NCI-H748 (cell line): ENCODE measurements at regions not wholly inside any gene's neighbourhood (a gene's known extent, or its start where the extent isn't known, plus 50 kb on each side); places are given as distances from the start of the nearest gene placed in this dataset.
A peak's percentile ranks its signal among the peaks of the same experiment; 100 is the strongest.
"Not testable (repeated sequence)": the region's sequence is repeated elsewhere in the genome, so short reads cannot be mapped to it uniquely, and the experiment has no call there.

Experiments
- DNase-seq: peaks from one replicate; lab custom pipeline; 2025; ENCODE audit not compliant: unreplicated experiment; lab: John Stamatoyannopoulos, UW

- peak; percentile 26 for DNase-seq
These were observed 502.2 kb upstream of the LMCD1 start for GRCh38 chr3:7999384-7999783.

GRCh38 chr3:8001307-8001706 is 500.3 kb upstream of the LMCD1 start:
- DNase-seq, result no peak

GRCh38 chr3:8001712-8002111 is 499.9 kb upstream of the LMCD1 start:
- no peak for DNase-seq

DNA sequence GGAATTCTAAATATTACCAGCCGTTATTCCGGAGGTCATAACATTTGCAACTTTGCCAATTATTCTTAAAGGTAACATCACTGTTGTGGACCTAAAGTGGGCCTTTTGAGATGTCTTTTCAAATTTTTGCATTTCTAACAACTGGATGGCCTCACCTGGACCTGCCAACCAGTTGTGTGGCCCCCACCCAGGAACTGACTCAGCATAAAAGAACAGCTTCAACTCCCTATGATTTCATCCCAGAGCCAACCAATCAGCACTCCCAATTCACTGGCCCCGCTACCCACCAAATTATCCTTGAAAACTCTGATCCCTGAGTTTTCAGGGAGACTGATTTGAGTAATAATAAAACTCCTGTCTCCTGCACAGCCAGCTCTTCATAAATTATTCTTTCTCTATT is 489.7 kb upstream of the LMCD1 start:
- DNase-seq, result no peak

GRCh38 chr3:8020047-8020841 is 481.4 kb upstream of the LMCD1 start:
- DNase-seq, result no peak

DNA sequence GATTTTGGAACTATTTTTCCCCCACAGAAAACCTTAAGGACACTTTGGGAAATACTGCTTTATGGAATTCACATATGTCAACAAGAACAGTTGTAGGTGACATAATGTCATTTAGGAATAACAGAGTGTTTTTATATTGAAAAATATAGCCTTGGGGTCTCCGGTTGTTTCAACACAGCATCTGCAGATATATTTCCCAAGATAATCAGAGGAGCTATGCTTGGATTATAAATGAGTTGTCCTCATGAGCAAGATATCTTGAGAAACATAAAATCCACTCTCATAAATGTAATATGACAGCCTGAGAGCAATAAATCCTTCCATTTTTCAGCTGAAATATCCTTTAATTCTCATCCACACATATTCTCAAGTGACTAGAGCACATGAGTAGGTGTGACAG is 473.7 kb upstream of the LMCD1 start:
- DNase-seq, result no peak

DNA sequence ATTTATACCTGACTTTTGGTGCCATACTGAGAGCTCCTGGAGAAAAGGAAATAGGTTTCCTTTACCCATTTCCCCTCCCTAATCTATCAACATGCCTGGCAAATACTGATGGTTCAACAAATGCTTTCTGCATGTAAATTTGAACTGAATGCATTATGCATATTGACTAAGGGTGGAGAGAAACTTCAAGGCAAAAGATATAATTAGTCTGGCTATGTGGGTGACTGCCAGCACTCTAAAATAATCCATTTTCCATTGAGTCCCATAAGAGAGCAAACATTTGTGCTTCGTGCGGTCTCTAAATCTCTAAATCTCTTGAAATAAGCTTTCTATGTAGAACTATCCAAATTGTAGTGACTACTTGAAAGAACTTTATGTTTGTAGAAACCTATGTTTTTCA is 451.3 kb upstream of the LMCD1 start:
- no peak for DNase-seq

- no peak for DNase-seq
These were observed 449.0 kb upstream of the LMCD1 start for GRCh38 chr3:8052659-8053058.

GRCh38 chr3:8068135-8068534 is 433.5 kb upstream of the LMCD1 start:
- not testable (repeated sequence) for DNase-seq

- DNase-seq, result no peak
These were observed 432.2 kb upstream of the LMCD1 start for GRCh38 chr3:8069471-8069870.

GRCh38 chr3:8070011-8070410 is 431.6 kb upstream of the LMCD1 start:
- no peak for DNase-seq

DNA sequence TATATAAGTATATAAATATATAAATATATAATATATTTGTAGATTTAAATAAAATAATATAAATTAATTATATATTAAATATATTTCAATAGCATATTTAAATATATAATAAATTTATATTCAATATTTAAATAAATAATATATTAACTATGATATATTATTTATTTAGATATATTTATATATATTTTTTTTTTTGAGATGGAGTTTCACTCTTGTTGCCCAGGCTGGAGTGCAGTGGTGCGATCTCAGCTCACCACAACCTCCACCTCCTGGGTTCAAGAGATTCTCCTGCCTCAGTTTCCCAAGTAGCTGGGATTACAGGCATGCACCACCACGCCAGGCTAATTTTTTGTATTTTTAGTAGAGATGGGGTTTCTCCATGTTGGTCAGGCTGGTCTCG is 426.9 kb upstream of the LMCD1 start:
- DNase-seq, result not testable (repeated sequence)

DNA sequence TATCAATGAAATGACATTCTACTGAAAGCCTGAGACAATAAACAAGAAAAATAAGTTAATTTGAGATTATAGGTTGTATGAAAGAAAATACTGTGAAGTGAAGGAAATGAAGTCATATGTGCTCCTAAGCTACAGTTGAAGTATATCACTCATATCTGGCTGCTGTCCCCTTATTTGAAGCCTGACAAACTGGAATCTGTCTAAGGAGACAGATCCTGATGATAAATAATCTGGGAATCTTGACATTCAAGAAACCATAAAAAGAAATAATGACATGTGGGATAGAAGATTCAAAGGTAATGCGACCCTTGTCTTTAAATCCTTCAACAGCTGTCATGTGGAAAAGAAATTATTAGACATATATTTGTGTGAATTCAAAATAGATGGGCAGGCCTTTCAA is 424.5 kb upstream of the LMCD1 start:
- no peak for DNase-seq

- no peak for DNase-seq
These were observed 421.2 kb upstream of the LMCD1 start for GRCh38 chr3:8080464-8080863.

- DNase-seq, result no peak
These were observed 416.1 kb upstream of the LMCD1 start for GRCh38 chr3:8085498-8085897.

- no peak for DNase-seq
These were observed 413.7 kb upstream of the LMCD1 start for GRCh38 chr3:8087951-8088350.

DNA sequence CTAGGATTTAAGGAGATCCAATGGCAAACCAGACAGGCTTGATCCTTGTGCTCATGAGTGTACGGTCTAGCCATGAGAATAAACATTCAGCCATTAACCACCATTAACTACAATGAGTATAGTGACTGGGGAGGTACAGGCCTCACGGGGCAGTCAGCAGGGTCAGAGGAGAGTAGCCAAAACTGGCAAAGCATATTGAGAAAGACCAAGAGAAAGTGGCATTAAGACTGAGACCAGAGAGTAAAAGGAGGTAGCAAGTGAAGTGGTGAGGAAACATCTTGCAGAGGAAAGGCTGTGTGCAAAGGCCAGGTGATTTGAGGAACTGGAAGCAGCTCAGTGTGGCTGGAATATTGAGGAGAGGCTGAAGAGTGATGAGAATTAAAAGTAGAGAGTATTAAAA is 407.2 kb upstream of the LMCD1 start:
- DNase-seq, result no peak

DNA sequence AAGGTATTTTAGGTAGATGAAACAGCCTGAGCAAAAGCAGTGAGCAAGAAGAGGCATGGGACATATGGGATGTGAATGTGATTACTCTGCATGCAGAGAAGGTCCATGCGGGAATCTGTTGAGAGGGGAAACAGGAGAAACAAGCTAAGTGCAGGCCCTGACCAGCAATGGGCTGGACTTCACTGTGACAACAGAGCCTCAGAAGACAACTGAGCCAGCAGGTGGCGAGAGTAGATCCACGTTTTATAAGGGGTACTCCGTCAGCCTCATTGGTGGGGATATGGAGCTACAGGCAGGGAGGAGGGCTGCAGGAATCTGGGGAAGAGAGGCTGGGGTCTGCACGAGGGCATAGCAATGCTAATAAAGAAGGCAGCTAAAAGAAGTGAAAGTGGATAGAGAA is 405.9 kb upstream of the LMCD1 start:
- peak; percentile 1 for DNase-seq

DNA sequence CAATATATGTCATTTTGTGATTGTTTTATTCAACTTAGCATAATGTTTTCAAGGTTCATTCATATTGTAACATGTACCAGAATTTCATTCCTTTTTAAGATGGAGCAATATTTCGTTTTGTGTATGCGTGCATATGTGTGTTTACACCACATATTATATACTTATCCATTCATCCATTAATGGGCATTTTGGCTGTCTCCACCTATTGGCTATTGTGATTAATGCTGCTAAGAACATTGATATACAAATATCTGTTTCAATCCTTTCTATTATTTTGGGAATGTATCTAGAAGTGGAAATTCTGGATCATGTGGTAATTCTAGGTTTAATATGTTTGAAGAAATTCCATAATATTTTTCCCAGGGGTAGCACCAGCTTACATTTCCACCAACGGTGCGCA is 403.9 kb upstream of the LMCD1 start:
- DNase-seq, result no peak

DNA sequence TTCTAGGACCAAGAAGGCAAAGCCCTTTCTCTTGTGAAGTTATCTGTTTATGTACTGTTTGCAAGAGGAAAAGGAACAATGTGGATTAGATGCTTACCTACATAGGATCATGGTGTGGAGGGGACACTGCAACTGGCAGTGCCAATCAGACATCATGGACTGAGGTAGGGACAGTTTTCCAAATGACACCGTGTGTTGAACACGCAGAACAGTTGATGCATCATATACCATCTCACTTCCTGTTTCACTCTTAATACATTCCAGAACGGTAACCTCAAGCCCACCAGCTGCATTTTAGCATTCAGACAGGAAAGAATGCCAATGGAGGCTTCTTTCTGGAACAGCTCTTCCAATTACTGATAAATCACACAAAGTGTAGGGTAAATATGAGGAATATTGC is 397.7 kb upstream of the LMCD1 start:
- no peak for DNase-seq

DNA sequence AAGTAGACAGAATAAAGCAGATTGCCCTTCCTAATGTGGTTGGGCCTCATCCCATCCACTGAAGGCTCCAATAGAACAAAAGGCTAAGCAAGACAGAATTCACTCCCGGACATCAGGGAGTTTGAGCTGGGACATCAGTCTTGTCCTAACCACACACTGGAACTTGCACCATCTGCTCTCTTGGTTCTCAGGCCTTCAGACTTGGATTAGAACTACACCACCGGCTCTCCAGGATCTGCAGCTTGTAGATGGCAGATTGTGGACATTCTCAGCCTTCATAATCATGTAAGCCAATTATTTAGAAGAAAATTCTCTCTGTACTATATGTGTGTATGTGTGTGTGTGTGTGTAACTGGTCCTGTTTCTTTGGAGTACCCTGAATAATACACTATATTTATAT is 394.7 kb upstream of the LMCD1 start:
- DNase-seq, result no peak

- peak; percentile 63 for DNase-seq
These were observed 390.4 kb upstream of the LMCD1 start for GRCh38 chr3:8110966-8111798.
